Smooth muscle cell (in vitro differentiated cells): ENCODE measurements at regions not wholly inside any gene's neighbourhood (a gene's known extent, or its start where the extent isn't known, plus 50 kb on each side); places are given as distances from the start of the nearest gene placed in this dataset.

Experiments
- DNase-seq: peaks from one replicate; lab custom pipeline; 2025; ENCODE audit not compliant: unreplicated experiment; lab: John Stamatoyannopoulos, UW
- H2AFZ ChIP-seq: fragments of 200-600 bp; sonication (generic); 2 replicates; pipeline ENCODE4 v1.6.0; 2016; ENCODE audit warnings: antibody characterized with exemption, low read depth, mild to moderate bottlenecking
- H3F3A ChIP-seq: fragments of 200-600 bp; sonication (generic); 2 replicates; pipeline ENCODE4 v1.6.0; 2017; ENCODE audit warnings: antibody characterized with exemption, low read depth
- H3K27ac ChIP-seq: fragments of 200-600 bp; sonication (generic); 2 replicates; pipeline ENCODE4 v1.5.1; 2016; ENCODE audit warnings: low read depth, mild to moderate bottlenecking
- H3K27me3 ChIP-seq: fragments of 200-600 bp; sonication (generic); 2 replicates; pipeline ENCODE4 v1.6.1; 2016; ENCODE audit warnings: low read depth, mild to moderate bottlenecking
- H3K36me3 ChIP-seq: fragments of 200-600 bp; sonication (generic); 2 replicates; pipeline ENCODE4 v1.5.1; 2016; ENCODE audit warnings: low read depth
- H3K4me1 ChIP-seq: fragments of 200-600 bp; sonication (generic); 2 replicates; pipeline ENCODE4 v1.5.1; 2016; ENCODE audit warnings: low read depth
- H3K4me2 ChIP-seq: fragments of 200-600 bp; sonication (generic); 2 replicates; pipeline ENCODE4 v1.6.0; 2016; ENCODE audit warnings: mild to moderate bottlenecking
- H3K4me3 ChIP-seq: fragments of 200-600 bp; sonication (generic); 2 replicates; pipeline ENCODE4 v1.5.1; 2016; ENCODE audit warnings: mild to moderate bottlenecking
- H3K79me2 ChIP-seq: fragments of 200-600 bp; sonication (generic); 2 replicates; pipeline ENCODE4 v1.6.0; 2016; ENCODE audit warnings: low read depth, mild to moderate bottlenecking
- H3K9ac ChIP-seq: fragments of 200-600 bp; sonication (generic); 2 replicates; pipeline ENCODE4 v1.6.0; 2016; ENCODE audit warnings: low read depth
- H3K9me3 ChIP-seq: fragments of 200-600 bp; sonication (generic); replicated peaks from 2 replicates; pipeline ENCODE4 v1.5.1; 2016; ENCODE audit warnings: low read depth
- H4K20me1 ChIP-seq: fragments of 200-600 bp; sonication (generic); 2 replicates; pipeline ENCODE4 v1.6.0; 2016; ENCODE audit warnings: low read depth
- CTCF ChIP-seq: fragments of 200-600 bp; sonication (generic); IDR thresholded peaks from 2 replicates; pipeline ENCODE4 v1.5.1; 2017; ENCODE audit warnings: borderline replicate concordance, mild to moderate bottlenecking, antibody characterized with exemption; ENCODE audit not compliant: insufficient read depth, poor library complexity, severe bottlenecking
- WGBS: methylation state at CpG from one replicate; pipeline ENCODE4 v1.1.7; 2016; ENCODE audit warnings: low lambda C conversion rate; 5-methylcytosine and 5-hydroxymethylcytosine counted together

GRCh38 chr4:106707776-106708463 is 328.2 kb downstream of the DKK2 start:
- no peaks in the 10 kb centered on the region for H4K20me1 ChIP-seq
- WGBS, result 92% methylated on average over 2 of the region's 2 CpGs

GRCh38 chr4:106704253-106704870 is 331.8 kb downstream of the DKK2 start:
- no peak overlapping the region for H3K4me3 ChIP-seq
- H3K79me2 ChIP-seq, result no peaks in the 10 kb centered on the region
- 79% methylated on average over 6 of the region's 6 CpGs for WGBS
- no peaks in the 10 kb centered on the region for H3K4me1 ChIP-seq
- H3K27ac ChIP-seq, result no peak overlapping the region
- no peak overlapping the region for H3K4me2 ChIP-seq
- DNase-seq, result no peak
- no peaks in the 10 kb centered on the region for H3K27me3 ChIP-seq
- TF ChIP-seq CTCF, result no peak
- no peak overlapping the region for H2AFZ ChIP-seq
- no peaks in the 10 kb centered on the region for H4K20me1 ChIP-seq
- H3K9ac ChIP-seq, result no peak overlapping the region
- H3K36me3 ChIP-seq, result no peaks in the 10 kb centered on the region
- no peaks in the 10 kb centered on the region for H3F3A ChIP-seq
- no peaks in the 10 kb centered on the region for H3K9me3 ChIP-seq

More at GRCh38 chr4:106707776-106708463, 328.2 kb downstream of the DKK2 start:
- Histone ChIP-seq H3K36me3 (no peaks in the 10 kb centered on the region), H3K4me1 (no peaks in the 10 kb centered on the region), H3K9ac (no peak overlapping the region), H3K79me2 (no peaks in the 10 kb centered on the region), H3K27ac (no peak overlapping the region), H3K4me2 (no peak overlapping the region), H2AFZ (no peak overlapping the region), H3K4me3 (no peak overlapping the region), H3K27me3 (no peaks in the 10 kb centered on the region), H3K9me3 (no peaks in the 10 kb centered on the region), H3F3A (no peaks in the 10 kb centered on the region)
- DNase-seq, result no peak
- no peak for TF ChIP-seq CTCF

GRCh38 chr4:106700321-106700720 is 331.7 kb upstream of the GIMD1 start:
- DNase-seq, result no peak
- Histone ChIP-seq H3K27me3 (no peaks in the 10 kb centered on the region), H3K27ac (no peak overlapping the region), H3K9me3 (no peaks in the 10 kb centered on the region), H3F3A (no peaks in the 10 kb centered on the region), H3K36me3 (no peaks in the 10 kb centered on the region), H3K9ac (no peak overlapping the region), H2AFZ (no peak overlapping the region), H3K79me2 (no peaks in the 10 kb centered on the region), H3K4me2 (no peak overlapping the region), H4K20me1 (no peaks in the 10 kb centered on the region), H3K4me3 (no peak overlapping the region), H3K4me1 (no peaks in the 10 kb centered on the region)
- TF ChIP-seq CTCF, result no peak
- 94% methylated on average over 2 of the region's 2 CpGs for WGBS
